ENCODE measurements at regions not wholly inside any gene's neighbourhood (a gene's known extent, or its start where the extent isn't known, plus 50 kb on each side); places are given as distances from the start of the nearest gene placed in this dataset.

- TF ChIP-seq, protein P1, sequence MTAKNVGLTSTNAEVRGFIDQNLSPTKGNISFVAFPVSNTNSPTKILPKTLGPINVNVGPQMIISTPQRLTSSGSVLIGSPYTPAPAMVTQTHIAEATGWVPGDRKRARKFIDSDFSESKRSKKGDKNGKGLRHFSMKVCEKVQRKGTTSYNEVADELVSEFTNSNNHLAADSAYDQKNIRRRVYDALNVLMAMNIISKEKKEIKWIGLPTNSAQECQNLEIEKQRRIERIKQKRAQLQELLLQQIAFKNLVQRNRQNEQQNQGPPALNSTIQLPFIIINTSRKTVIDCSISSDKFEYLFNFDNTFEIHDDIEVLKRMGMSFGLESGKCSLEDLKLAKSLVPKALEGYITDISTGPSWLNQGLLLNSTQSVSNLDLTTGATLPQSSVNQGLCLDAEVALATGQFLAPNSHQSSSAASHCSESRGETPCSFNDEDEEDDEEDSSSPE (CRISPR knock-in tag; IDR thresholded peaks at IDR 0.05) = no peak
- TF ChIP-seq ZNF468 (CRISPR knock-in tag; IDR thresholded peaks at IDR 0.05) (no peak), ZFP62 (CRISPR knock-in tag; IDR thresholded peaks at IDR 0.05) (no peak)
Observed at GRCh38 chr9:81103597-81104471, 585.5 kb downstream of the TLE1 start.
